Mesendoderm (in vitro differentiated cells): ENCODE measurements at regions not wholly inside any gene's neighbourhood (a gene's known extent, or its start where the extent isn't known, plus 50 kb on each side); places are given as distances from the start of the nearest gene placed in this dataset.

Experiments used
- DNase-seq: peaks from one replicate; pipeline ENCODE4 v3.0.0; 2013
- H2AK5ac ChIP-seq: 2 replicates; pipeline ENCODE4 v1.6.1; 2013; ENCODE audit warnings: low read length, inconsistent platforms
- H2BK120ac ChIP-seq: 2 replicates; pipeline ENCODE4 v1.6.1; 2013; ENCODE audit warnings: low read depth, mild to moderate bottlenecking, low read length, moderate library complexity, mixed read lengths
- H2BK15ac ChIP-seq: replicated peaks from 2 replicates; pipeline ENCODE4 v1.6.1; 2013; ENCODE audit warnings: low read depth, mild to moderate bottlenecking, moderate library complexity
- H2BK5ac ChIP-seq: 2 replicates; pipeline ENCODE4 v1.6.1; 2013; ENCODE audit warnings: low read length, inconsistent platforms
- H3K18ac ChIP-seq: 2 replicates; pipeline ENCODE4 v1.6.1; 2013; ENCODE audit warnings: mild to moderate bottlenecking, low read length, mixed read lengths
- H3K23ac ChIP-seq: one replicate; pipeline ENCODE4 v1.6.1; 2013; ENCODE audit warnings: low read length
- H3K27ac ChIP-seq: 2 replicates; pipeline ENCODE4 v1.5.1; 2013; ENCODE audit warnings: low read depth, mild to moderate bottlenecking, inconsistent platforms, low read length, moderate library complexity
- H3K27me3 ChIP-seq: 2 replicates; pipeline ENCODE4 v1.6.1; 2013; ENCODE audit warnings: low read length, control low read depth, mild to moderate bottlenecking, inconsistent platforms; ENCODE audit not compliant: insufficient read depth, poor library complexity
- H3K36me3 ChIP-seq: 2 replicates; pipeline ENCODE4 v1.6.1; 2013; ENCODE audit warnings: low read length, inconsistent platforms; ENCODE audit not compliant: control insufficient read depth, insufficient read depth
- H3K4ac ChIP-seq: one replicate; pipeline ENCODE4 v1.6.1; 2013; ENCODE audit warnings: low read depth, mild to moderate bottlenecking, low read length, moderate library complexity
- H3K4me1 ChIP-seq: 2 replicates; pipeline ENCODE4 v1.6.1; 2013; ENCODE audit warnings: low read depth, low read length, inconsistent platforms; ENCODE audit not compliant: control insufficient read depth
- H3K4me2 ChIP-seq: 2 replicates; pipeline ENCODE4 v1.6.1; 2013; ENCODE audit warnings: low read length
- H3K4me3 ChIP-seq: 2 replicates; pipeline ENCODE4 v1.5.1; 2013; ENCODE audit warnings: mild to moderate bottlenecking, low read length
- H3K56ac ChIP-seq: one replicate; pipeline ENCODE4 v1.6.1; 2013; ENCODE audit warnings: low read length
- H3K79me1 ChIP-seq: 2 replicates; pipeline ENCODE4 v1.6.1; 2013; ENCODE audit warnings: low read length, inconsistent platforms
- H3K79me2 ChIP-seq: 2 replicates; pipeline ENCODE4 v1.6.1; 2013; ENCODE audit warnings: mild to moderate bottlenecking, low read length; ENCODE audit not compliant: control insufficient read depth, insufficient read depth
- H3K9ac ChIP-seq: 2 replicates; pipeline ENCODE4 v1.6.1; 2013; ENCODE audit warnings: low read length, inconsistent platforms
- H4K5ac ChIP-seq: one replicate; pipeline ENCODE4 v1.6.1; 2013; ENCODE audit warnings: low read length
- H4K8ac ChIP-seq: one replicate; pipeline ENCODE4 v1.6.1; 2013; ENCODE audit warnings: low read depth, mild to moderate bottlenecking, control low read depth, low read length, moderate library complexity
- WGBS: extraction: QIAGEN DNeasy Blood & Tissue Kit; methylation state at CpG from one replicate; pipeline ENCODE4 v1.1.7; 2013; ENCODE audit warnings: low lambda C conversion rate, missing lambda C conversion rate; ENCODE audit not compliant: insufficient coverage; ENCODE audit errors: extremely low coverage; 5-methylcytosine and 5-hydroxymethylcytosine counted together

DNA sequence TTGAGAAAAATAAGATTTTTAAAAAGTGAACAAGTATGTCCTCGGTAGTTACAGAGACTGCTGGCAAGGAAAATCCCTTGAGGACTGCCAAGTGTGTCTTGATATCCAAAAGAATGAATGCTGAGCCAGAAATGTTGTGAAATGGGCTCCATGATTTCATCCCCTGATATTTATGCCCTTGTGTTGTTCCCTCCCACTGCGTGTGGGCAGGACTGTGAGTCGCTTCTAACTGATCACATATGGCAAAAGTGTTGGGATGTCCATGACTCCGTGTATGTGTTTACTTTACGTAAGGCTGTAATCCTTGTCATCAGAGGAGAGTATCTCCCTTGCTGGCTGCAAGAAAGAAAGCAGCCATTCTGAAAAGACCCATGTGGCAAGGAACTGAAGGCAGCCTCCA, 285.1 kb downstream of the SS18 start:
- H3K79me2 ChIP-seq, result no peaks in the 10 kb centered on the region
- WGBS, result no CpG with 5 or more reads among the region's 5 CpGs
- DNase-seq, result no peak
- no peak overlapping the region for H2BK120ac ChIP-seq
- H3K4me1 ChIP-seq, result no peaks in the 10 kb centered on the region
- no peaks in the 10 kb centered on the region for H3K27me3 ChIP-seq
- H3K4me2 ChIP-seq, result no peak overlapping the region
- no peak overlapping the region for H2BK15ac ChIP-seq
- no peak overlapping the region for H3K4me3 ChIP-seq
- no peak overlapping the region for H2AK5ac ChIP-seq
- no peak overlapping the region for H3K9ac ChIP-seq
- H4K5ac ChIP-seq, result no peak overlapping the region
- no peak overlapping the region for H3K4ac ChIP-seq
- no peak overlapping the region for H2BK5ac ChIP-seq
- H3K36me3 ChIP-seq, result no peaks in the 10 kb centered on the region
- H3K79me1 ChIP-seq, result no peaks in the 10 kb centered on the region
- H3K56ac ChIP-seq, result no peak overlapping the region
- no peak overlapping the region for H3K23ac ChIP-seq
- no peak overlapping the region for H3K18ac ChIP-seq
- H4K8ac ChIP-seq, result no peak overlapping the region
- H3K27ac ChIP-seq, result no peak overlapping the region

DNA sequence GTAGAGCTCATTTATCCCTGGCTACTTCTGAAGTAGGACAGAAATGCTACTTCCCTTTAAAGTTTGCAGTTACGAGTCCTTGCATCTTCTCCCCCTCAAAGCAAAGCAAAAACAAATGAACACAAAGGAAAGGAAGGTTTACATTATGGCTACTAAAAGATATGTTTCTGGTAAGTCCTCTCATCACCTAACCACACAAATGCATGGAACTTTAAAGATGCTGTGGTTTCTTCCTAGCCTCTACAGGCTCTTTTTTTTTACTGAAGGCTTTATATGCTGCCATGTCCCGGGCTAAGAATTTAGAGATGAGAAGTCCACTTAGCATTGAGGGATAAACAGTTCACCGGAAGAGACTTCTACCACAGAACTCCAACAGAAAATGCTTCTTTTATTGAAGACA, 291.2 kb downstream of the SS18 start:
- Histone ChIP-seq H3K27ac (no peak overlapping the region), H3K23ac (no peak overlapping the region), H2BK5ac (no peak overlapping the region), H3K4me3 (no peak overlapping the region), H3K4ac (no peak overlapping the region), H3K9ac (no peak overlapping the region), H3K79me1 (no peaks in the 10 kb centered on the region), H3K79me2 (no peaks in the 10 kb centered on the region), H3K4me1 (no peaks in the 10 kb centered on the region), H3K4me2 (no peak overlapping the region), H2AK5ac (no peak overlapping the region), H3K18ac (no peak overlapping the region), H4K5ac (no peak overlapping the region), H4K8ac (no peak overlapping the region), H2BK15ac (no peak overlapping the region), H2BK120ac (no peak overlapping the region), H3K36me3 (no peaks in the 10 kb centered on the region), H3K27me3 (no peaks in the 10 kb centered on the region), H3K56ac (no peak overlapping the region)
- no CpG with 5 or more reads among the region's 3 CpGs for WGBS
- no peak for DNase-seq

DNA sequence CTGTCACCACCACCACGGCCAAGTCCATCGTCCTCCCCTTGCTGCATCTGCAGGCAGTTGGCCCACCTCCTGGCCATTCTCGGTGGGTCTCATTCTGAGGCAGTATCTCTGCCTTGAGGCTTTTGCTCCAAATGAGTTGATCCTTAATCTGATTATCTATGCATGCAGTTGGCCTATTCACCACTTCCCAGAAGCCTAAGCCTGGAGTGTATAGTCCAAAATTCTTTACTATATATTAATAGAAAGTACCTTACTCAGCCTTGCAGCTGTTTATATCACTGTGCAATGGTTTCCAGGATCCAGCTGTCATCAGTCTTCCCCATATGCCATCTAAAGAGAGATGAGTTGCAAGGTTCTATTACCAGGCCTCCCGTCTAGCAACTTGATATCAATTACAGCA, 292.4 kb downstream of the SS18 start:
- H2BK15ac ChIP-seq, result no peak overlapping the region
- H4K5ac ChIP-seq, result no peak overlapping the region
- no peak overlapping the region for H4K8ac ChIP-seq
- H3K27ac ChIP-seq, result no peak overlapping the region
- no peaks in the 10 kb centered on the region for H3K27me3 ChIP-seq
- no peak overlapping the region for H2BK120ac ChIP-seq
- DNase-seq, result no peak
- no peak overlapping the region for H3K23ac ChIP-seq
- H3K79me1 ChIP-seq, result no peaks in the 10 kb centered on the region
- no peak overlapping the region for H3K18ac ChIP-seq
- H3K4me2 ChIP-seq, result no peak overlapping the region
- H3K4me3 ChIP-seq, result no peak overlapping the region
- H3K36me3 ChIP-seq, result no peaks in the 10 kb centered on the region
- no CpG with 5 or more reads among the region's 4 CpGs for WGBS
- H3K56ac ChIP-seq, result no peak overlapping the region
- no peak overlapping the region for H3K9ac ChIP-seq
- H3K4ac ChIP-seq, result no peak overlapping the region
- H2BK5ac ChIP-seq, result no peak overlapping the region
- H2AK5ac ChIP-seq, result no peak overlapping the region
- no peaks in the 10 kb centered on the region for H3K79me2 ChIP-seq
- H3K4me1 ChIP-seq, result no peaks in the 10 kb centered on the region

DNA sequence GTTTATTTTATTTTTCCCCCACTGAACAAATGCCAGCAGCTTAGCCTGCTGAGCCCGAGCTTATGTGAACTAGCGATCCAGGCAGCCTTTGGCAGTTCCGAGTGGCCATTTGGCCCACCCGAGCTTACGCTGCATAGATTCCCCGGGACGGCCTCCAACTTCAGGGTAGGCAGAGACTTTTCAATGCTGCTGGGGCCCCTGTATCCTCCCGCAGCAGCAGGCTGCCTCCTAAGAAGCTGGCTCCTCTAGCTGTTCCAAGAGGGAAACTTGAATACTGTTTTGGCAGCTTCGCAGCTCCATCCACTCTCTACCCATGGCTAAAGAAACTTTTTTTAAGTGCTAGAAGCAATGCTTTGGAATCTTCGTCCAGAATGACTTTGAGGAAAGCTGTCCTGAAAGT, 295.2 kb downstream of the SS18 start:
- no peak overlapping the region for H2AK5ac ChIP-seq
- no peak overlapping the region for H2BK120ac ChIP-seq
- no peak overlapping the region for H3K4me2 ChIP-seq
- H4K8ac ChIP-seq, result no peak overlapping the region
- no peak overlapping the region for H3K9ac ChIP-seq
- H3K18ac ChIP-seq, result no peak overlapping the region
- H3K56ac ChIP-seq, result no peak overlapping the region
- H3K36me3 ChIP-seq, result no peaks in the 10 kb centered on the region
- no peak overlapping the region for H3K4ac ChIP-seq
- no peaks in the 10 kb centered on the region for H3K27me3 ChIP-seq
- H3K79me2 ChIP-seq, result no peaks in the 10 kb centered on the region
- no peak overlapping the region for H4K5ac ChIP-seq
- no peak overlapping the region for H3K23ac ChIP-seq
- no peak overlapping the region for H3K27ac ChIP-seq
- no CpG with 5 or more reads among the region's 10 CpGs for WGBS
- H2BK5ac ChIP-seq, result no peak overlapping the region
- DNase-seq, result no peak
- H3K4me3 ChIP-seq, result no peak overlapping the region
- H3K4me1 ChIP-seq, result no peaks in the 10 kb centered on the region
- no peak overlapping the region for H2BK15ac ChIP-seq
- no peaks in the 10 kb centered on the region for H3K79me1 ChIP-seq

DNA sequence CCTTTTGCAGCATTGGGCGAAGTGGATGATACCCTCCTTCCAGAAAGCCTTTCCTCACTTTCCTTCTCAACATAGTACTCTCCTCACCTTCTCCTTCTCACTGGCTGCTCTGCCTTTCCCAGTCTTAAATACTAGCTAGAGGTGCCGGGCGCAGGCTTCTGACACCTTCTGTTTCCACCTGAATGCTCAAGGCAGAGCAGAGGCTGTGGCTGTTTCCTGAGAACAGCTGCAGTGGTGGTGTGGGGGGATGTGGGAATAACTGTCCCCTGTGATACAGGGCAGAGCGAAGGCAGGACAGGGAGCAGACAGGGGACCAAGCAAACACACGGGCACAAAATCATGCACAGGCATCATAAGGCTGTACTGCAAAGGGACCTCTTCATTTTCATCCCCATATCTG, 303.1 kb downstream of the SS18 start:
- H3K56ac ChIP-seq, result no peak overlapping the region
- no peak overlapping the region for H3K9ac ChIP-seq

DNA sequence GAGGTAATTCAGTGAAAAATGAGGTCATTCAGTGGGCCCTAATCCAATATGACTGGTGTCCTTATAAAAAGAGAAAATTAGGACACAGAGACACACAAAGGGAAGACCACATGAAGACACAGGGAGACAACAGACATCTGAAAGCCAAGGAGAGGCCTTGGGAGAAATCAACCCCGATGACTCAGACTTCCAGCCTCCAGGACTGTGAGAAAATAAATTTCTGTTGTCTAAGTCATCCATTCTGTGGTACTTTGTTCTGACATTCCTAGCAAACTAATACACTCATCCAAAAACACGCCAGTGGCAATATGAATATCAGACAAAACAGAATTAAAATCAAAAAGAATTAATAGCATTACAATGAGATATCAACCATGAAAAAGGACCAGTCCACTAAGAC, 303.7 kb downstream of the SS18 start:
- WGBS, result no CpG with 5 or more reads among the region's 2 CpGs

More for the DNA sequence above, 303.1 kb downstream of the SS18 start:
- Histone ChIP-seq H3K4me2 (no peak overlapping the region), H2BK5ac (no peak overlapping the region), H3K79me2 (no peaks in the 10 kb centered on the region), H3K36me3 (no peaks in the 10 kb centered on the region), H4K5ac (no peak overlapping the region), H3K23ac (no peak overlapping the region), H3K18ac (no peak overlapping the region), H2BK15ac (no peak overlapping the region), H3K4ac (no peak overlapping the region), H3K79me1 (no peaks in the 10 kb centered on the region), H3K4me3 (no peak overlapping the region), H3K27me3 (no peaks in the 10 kb centered on the region), H4K8ac (no peak overlapping the region), H2BK120ac (no peak overlapping the region), H3K27ac (no peak overlapping the region), H3K4me1 (no peaks in the 10 kb centered on the region), H2AK5ac (no peak overlapping the region)
- no CpG with 5 or more reads among the region's 5 CpGs for WGBS
- DNase-seq, result no peak

More for the DNA sequence above, 303.7 kb downstream of the SS18 start:
- Histone ChIP-seq H3K4ac (no peak overlapping the region), H2BK5ac (no peak overlapping the region), H4K8ac (no peak overlapping the region), H3K79me1 (no peaks in the 10 kb centered on the region), H3K27me3 (no peaks in the 10 kb centered on the region), H3K27ac (no peak overlapping the region), H3K4me1 (no peaks in the 10 kb centered on the region), H2BK120ac (no peak overlapping the region), H3K79me2 (no peaks in the 10 kb centered on the region), H3K4me3 (no peak overlapping the region), H3K56ac (no peak overlapping the region), H3K23ac (no peak overlapping the region), H2AK5ac (no peak overlapping the region), H3K9ac (no peak overlapping the region), H2BK15ac (no peak overlapping the region), H3K36me3 (no peaks in the 10 kb centered on the region), H4K5ac (no peak overlapping the region), H3K4me2 (no peak overlapping the region), H3K18ac (no peak overlapping the region)
- no peak for DNase-seq
